Suprapubic skin (tissue), 4 donors: ENCODE measurements at regions not wholly inside any gene's neighbourhood (a gene's known extent, or its start where the extent isn't known, plus 50 kb on each side); places are given as distances from the start of the nearest gene placed in this dataset.

Experiments used
- DNase-seq, 2 donors: peaks; one replicate each; pipeline ENCODE4 v3.0.0-alpha.2; 2019; ENCODE audit warnings: low spot score in 2 of 2
- H3K27ac ChIP-seq: fragments of 200-600 bp; sonication (generic); one replicate; pipeline ENCODE4 v1.5.1; 2019
- H3K27me3 ChIP-seq: fragments of 200-600 bp; sonication (generic); one replicate; pipeline ENCODE4 v1.5.1; 2019
- H3K36me3 ChIP-seq: fragments of 200-600 bp; sonication (generic); one replicate; pipeline ENCODE4 v1.5.1; 2019
- H3K4me1 ChIP-seq: fragments of 200-600 bp; sonication (generic); one replicate; pipeline ENCODE4 v1.5.1; 2019
- H3K4me3 ChIP-seq: fragments of 200-600 bp; sonication (generic); one replicate; pipeline ENCODE4 v1.5.1; 2019; ENCODE audit warnings: mild to moderate bottlenecking
- H3K9me3 ChIP-seq: fragments of 200-600 bp; sonication (generic); one replicate; pipeline ENCODE4 v1.5.1; 2019
- CTCF ChIP-seq, 2 donors: fragments of 200-600 bp in 1 of 2; fragments of 450-650 bp in 1 of 2; sonication (generic) in 1 of 2; IDR thresholded peaks; one replicate each; pipeline ENCODE4 v1.5.1; 2016 to 2019; ENCODE audit warnings: antibody characterized with exemption in 2 of 2, mild to moderate bottlenecking in 1 of 2, moderate library complexity in 1 of 2
- EP300 ChIP-seq: sonication (generic); formaldehyde crosslinking; IDR thresholded peaks from one replicate; pipeline ENCODE4 v1.6.1; 2017; ENCODE audit warnings: antibody characterized with exemption
- POLR2A ChIP-seq, 2 donors: fragments of 450-650 bp; IDR thresholded peaks; one replicate each; pipeline ENCODE4 v1.6.1; 2017; ENCODE audit warnings: antibody characterized with exemption in 2 of 2, mild to moderate bottlenecking in 2 of 2, moderate library complexity in 2 of 2
- POLR2AphosphoS5 ChIP-seq, 3 donors: sonication (generic); formaldehyde crosslinking; IDR thresholded peaks; one replicate each; pipeline ENCODE4 v1.6.1; 2017; ENCODE audit warnings: antibody characterized with exemption in 3 of 3
- WGBS: methylation state at CpG from one replicate; pipeline ENCODE4 v1.1.5; 2018; 5-methylcytosine and 5-hydroxymethylcytosine counted together

- TF ChIP-seq EP300 (no peak), POLR2AphosphoS5 (IDR thresholded peaks at IDR 0.05) (no peak), CTCF (IDR thresholded peaks at IDR 0.05) (no peak), POLR2A (IDR thresholded peaks at IDR 0.05) (no peak)
- Histone ChIP-seq H3K9me3 (no peaks in the 10 kb centered on the region), H3K27ac (no peak overlapping the region), H3K36me3 (no peaks in the 10 kb centered on the region), H3K4me1 (no peaks in the 10 kb centered on the region), H3K27me3 (no peaks in the 10 kb centered on the region), H3K4me3 (no peak overlapping the region)
- no peak for DNase-seq
- no CpG with 5 or more reads among the region's 3 CpGs for WGBS
Measured at GRCh38 chrY:17231994-17232393, 648.0 kb downstream of the CDY2B start.

GRCh38 chrY:17223502-17223901 is 656.5 kb downstream of the CDY2B start:
- Histone ChIP-seq H3K27me3 (no peaks in the 10 kb centered on the region), H3K36me3 (no peaks in the 10 kb centered on the region), H3K9me3 (no peaks in the 10 kb centered on the region), H3K27ac (no peak overlapping the region), H3K4me1 (no peaks in the 10 kb centered on the region), H3K4me3 (no peak overlapping the region)
- DNase-seq, result no peak
- TF ChIP-seq POLR2A (IDR thresholded peaks at IDR 0.05) (no peak), CTCF (IDR thresholded peaks at IDR 0.05) (no peak), POLR2AphosphoS5 (IDR thresholded peaks at IDR 0.05) (no peak), EP300 (no peak)
- WGBS, result no CpG with 5 or more reads among the region's 1 CpG

- no CpG with 5 or more reads among the region's 3 CpGs for WGBS
- H3K9me3 ChIP-seq, result no peaks in the 10 kb centered on the region
- no peak for DNase-seq
Measured at GRCh38 chrY:17202395-17202794, 677.6 kb downstream of the CDY2B start.

GRCh38 chrY:17184299-17184698 is 695.7 kb downstream of the CDY2B start:
- TF ChIP-seq POLR2AphosphoS5 (IDR thresholded peaks at IDR 0.05) (no peak), EP300 (no peak), CTCF (IDR thresholded peaks at IDR 0.05) (no peak), POLR2A (IDR thresholded peaks at IDR 0.05) (no peak)
- H3K4me1 ChIP-seq, result no peaks in the 10 kb centered on the region
- H3K4me3 ChIP-seq, result no peak overlapping the region
- H3K27me3 ChIP-seq, result no peaks in the 10 kb centered on the region
- no peak for DNase-seq
- no peaks in the 10 kb centered on the region for H3K36me3 ChIP-seq
- no peaks in the 10 kb centered on the region for H3K9me3 ChIP-seq
- H3K27ac ChIP-seq, result no peak overlapping the region

More at GRCh38 chrY:17202395-17202794, 677.6 kb downstream of the CDY2B start:
- H3K27ac ChIP-seq, result no peak overlapping the region
- TF ChIP-seq POLR2AphosphoS5 (IDR thresholded peaks at IDR 0.05), result no peak
- TF ChIP-seq CTCF (IDR thresholded peaks at IDR 0.05), result no peak
- TF ChIP-seq POLR2A (IDR thresholded peaks at IDR 0.05), result no peak
- no peak for TF ChIP-seq EP300
- H3K36me3 ChIP-seq, result no peaks in the 10 kb centered on the region
- no peaks in the 10 kb centered on the region for H3K4me1 ChIP-seq
- no peak overlapping the region for H3K4me3 ChIP-seq
- no peaks in the 10 kb centered on the region for H3K27me3 ChIP-seq

GRCh38 chrY:17166881-17167280 is 713.1 kb downstream of the CDY2B start:
- Histone ChIP-seq H3K9me3 (no peaks in the 10 kb centered on the region), H3K36me3 (no peaks in the 10 kb centered on the region), H3K4me1 (no peaks in the 10 kb centered on the region), H3K27me3 (no peaks in the 10 kb centered on the region), H3K4me3 (no peak overlapping the region), H3K27ac (no peak overlapping the region)
- no CpG with 5 or more reads among the region's 3 CpGs for WGBS
- no peak for DNase-seq
- TF ChIP-seq POLR2A (IDR thresholded peaks at IDR 0.05) (no peak), POLR2AphosphoS5 (IDR thresholded peaks at IDR 0.05) (no peak), CTCF (IDR thresholded peaks at IDR 0.05) (no peak), EP300 (no peak)
